ENCODE measurements at regions not wholly inside any gene's neighbourhood (a gene's known extent, or its start where the extent isn't known, plus 50 kb on each side); places are given as distances from the start of the nearest gene placed in this dataset.

GRCh38 chr7:142422621-142423020 is 164.8 kb upstream of the PRSS58 start:
- TF ChIP-seq CTCF (conservative IDR thresholded peaks at IDR 0.05 in 1 of 2, IDR thresholded peaks at IDR 0.05 in 1 of 2; ENCODE audit: low read depth in 1 of 2, low read length in 2 of 2) = no peak
- no peak for TF ChIP-seq EZH2 (IDR thresholded peaks at IDR 0.05; ENCODE audit: low read length, missing control alignments)
